Transverse colon (tissue), 4 donors: ENCODE measurements at regions not wholly inside any gene's neighbourhood (a gene's known extent, or its start where the extent isn't known, plus 50 kb on each side); places are given as distances from the start of the nearest gene placed in this dataset.

Experiments
- DNase-seq: peaks from one replicate; pipeline ENCODE4 v3.0.0-alpha.2; 2019
- H3K27ac ChIP-seq, 4 donors: fragments of 200-600 bp; sonication (generic); 2 replicates each; pipeline ENCODE4 v1.5.1; 2016 to 2018; ENCODE audit warnings: inconsistent platforms in 4 of 4
- H3K27me3 ChIP-seq: fragments of 200-600 bp; sonication (generic); 2 replicates; pipeline ENCODE4 v1.5.1; 2017; ENCODE audit warnings: inconsistent platforms
- H3K36me3 ChIP-seq, 4 donors: fragments of 200-600 bp; sonication (generic); 2 replicates each; pipeline ENCODE4 v1.5.1; 2017 to 2019; ENCODE audit warnings: inconsistent platforms in 4 of 4
- H3K4me1 ChIP-seq, 4 donors: fragments of 200-600 bp; sonication (generic); 2 replicates each; pipeline ENCODE4 v1.5.1; 2017 to 2020; ENCODE audit warnings: inconsistent platforms in 4 of 4
- H3K4me3 ChIP-seq, 4 donors: fragments of 200-600 bp; sonication (generic); 1 replicate in 1 of 4; 2 replicates in 3 of 4; pipeline versions ENCODE4 v1.5.1 to v1.6.1; 2017 to 2019; ENCODE audit warnings: inconsistent platforms in 4 of 4
- H3K9me3 ChIP-seq, 2 donors: fragments of 200-600 bp; sonication (generic); 2 replicates each; pipeline ENCODE4 v1.5.1; 2017 to 2019; ENCODE audit warnings: inconsistent platforms in 2 of 2
- CTCF ChIP-seq, 5 experiments: fragments of 200-600 bp in 3 of 5; fragments of 450-650 bp in 2 of 5; sonication (generic) in 3 of 5; IDR thresholded peaks; 1 replicate in 2 of 5; 2 replicates in 3 of 5; pipeline ENCODE4 v1.5.1; 2016 to 2017; ENCODE audit warnings: antibody characterized with exemption in 5 of 5, inconsistent platforms in 3 of 5, mild to moderate bottlenecking in 2 of 5, moderate library complexity in 1 of 5
- EP300 ChIP-seq: sonication (generic); formaldehyde crosslinking; IDR thresholded peaks from one replicate; pipeline ENCODE4 v1.6.1; 2017; ENCODE audit warnings: antibody characterized with exemption, low read depth
- POLR2A ChIP-seq: fragments of 450-650 bp; IDR thresholded peaks from one replicate; pipeline ENCODE4 v1.6.1; 2016; ENCODE audit warnings: antibody characterized with exemption, mild to moderate bottlenecking, moderate library complexity
- POLR2AphosphoS5 ChIP-seq, 3 donors: sonication (generic); formaldehyde crosslinking; IDR thresholded peaks; one replicate each; pipeline ENCODE4 v1.6.1; 2016; ENCODE audit warnings: antibody characterized with exemption in 3 of 3
- WGBS, 2 donors: methylation state at CpG; one replicate each; pipeline ENCODE4 v1.1.5; 2018; ENCODE audit warnings: low coverage in 1 of 2; 5-methylcytosine and 5-hydroxymethylcytosine counted together
- in situ Hi-C, 4 donors: fragments of 200-750 bp; cut with MboI; loops; one replicate each; pipeline versions ENCODE4 v1.15.0 to v1.15.1; 2017; ENCODE audit warnings: low sequenced_read_pairs in 3 of 4, low pct_ligation_motif_present in 1 of 4, low pct_unique_long_range_greater_than_20kb in 1 of 4
- intact Hi-C: fragments of 100-400 bp; cut with DNase I; formaldehyde crosslinking; loops from one replicate; pipeline ENCODE4 v1.15.1; 2023; ENCODE audit warnings: low total_unique reads

DNA sequence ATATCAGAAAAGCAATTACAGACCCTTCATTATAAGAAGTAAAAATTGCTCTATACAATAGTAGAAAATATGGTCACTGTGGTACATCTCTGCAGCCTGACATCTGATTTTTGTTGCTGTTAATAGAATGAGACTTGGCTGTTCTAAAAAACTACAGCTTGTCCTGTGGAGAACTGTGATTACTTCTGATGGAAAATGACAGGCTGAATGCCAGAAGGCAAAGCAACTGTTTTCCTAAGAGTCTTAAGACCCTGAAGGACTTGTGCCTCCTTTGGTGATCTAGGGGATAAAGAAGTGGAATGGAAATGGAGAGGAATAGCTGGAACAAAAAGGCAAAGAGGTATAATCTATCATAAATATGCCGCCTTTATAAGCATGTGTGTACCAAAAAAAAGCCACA, 314.8 kb downstream of the BCHE start:
- DNase-seq = no peak
- H3K27me3 ChIP-seq = no peaks in the 10 kb centered on the region
- H3K4me1 ChIP-seq = no peaks in the 10 kb centered on the region
- H3K27ac ChIP-seq = no peak overlapping the region
- intact Hi-C loops (loop anchor here (5.0 kb wide), 1 partner anchor 805 kb away; no protein-coding TSS in a partner anchor), in situ Hi-C loops (no loop called here)
- H3K4me3 ChIP-seq = no peak overlapping the region
- H3K36me3 ChIP-seq = no peaks in the 10 kb centered on the region
- TF ChIP-seq POLR2AphosphoS5 (IDR thresholded peaks at IDR 0.05) (no peak), CTCF (IDR thresholded peaks at IDR 0.05) (no peak), EP300 (no peak), POLR2A (no peak)
- WGBS, 2 donors = 89 to 92% methylated on average over 1 of the region's 1 CpG
- no peaks in the 10 kb centered on the region for H3K9me3 ChIP-seq

- no peak for DNase-seq
Observed at GRCh38 chr3:165521131-165521871, 315.9 kb downstream of the BCHE start.

GRCh38 chr3:165519687-165520086, 317.5 kb downstream of the BCHE start:
- no peaks in the 10 kb centered on the region for H3K9me3 ChIP-seq
- no peak for DNase-seq
- H3K27me3 ChIP-seq = no peaks in the 10 kb centered on the region

More at GRCh38 chr3:165521131-165521871, 315.9 kb downstream of the BCHE start:
- intact Hi-C loops = loop anchor here (5.0 kb wide), 1 partner anchor 806 kb away; no protein-coding TSS in a partner anchor
- Histone ChIP-seq H3K27ac (no peak overlapping the region), H3K4me3 (no peak overlapping the region), H3K9me3 (no peaks in the 10 kb centered on the region), H3K27me3 (no peaks in the 10 kb centered on the region), H3K36me3 (no peaks in the 10 kb centered on the region), H3K4me1 (no peaks in the 10 kb centered on the region)
- TF ChIP-seq CTCF (IDR thresholded peaks at IDR 0.05) (no peak), POLR2A (no peak), POLR2AphosphoS5 (IDR thresholded peaks at IDR 0.05) (no peak), EP300 (no peak)
- WGBS, 2 donors = 78 to 92% methylated on average over 2 of the region's 2 CpGs
- in situ Hi-C loops = no loop called here

GRCh38 chr3:165518346-165518745, 318.9 kb downstream of the BCHE start:
- no peaks in the 10 kb centered on the region for H3K27me3 ChIP-seq
- no peaks in the 10 kb centered on the region for H3K36me3 ChIP-seq
- H3K27ac ChIP-seq = no peak overlapping the region
- WGBS, 2 donors = 57 to 58% methylated on average over 2 of the region's 2 CpGs
- intact Hi-C loops (no loop called here), in situ Hi-C loops (no loop called here)
- H3K4me3 ChIP-seq = no peak overlapping the region
- no peak for TF ChIP-seq CTCF (IDR thresholded peaks at IDR 0.05)
- TF ChIP-seq POLR2AphosphoS5 (IDR thresholded peaks at IDR 0.05) = no peak
- no peak for TF ChIP-seq EP300
- TF ChIP-seq POLR2A = no peak
- H3K9me3 ChIP-seq = no peaks in the 10 kb centered on the region
- DNase-seq = no peak
- peaks cover 0 to 5% (median 2%) of the 10 kb centered on the region in 4 donors for H3K4me1 ChIP-seq

More at GRCh38 chr3:165519687-165520086, 317.5 kb downstream of the BCHE start:
- H3K4me1 ChIP-seq = peaks cover 0 to 3% (median 0%) of the 10 kb centered on the region in 4 donors
- H3K36me3 ChIP-seq = no peaks in the 10 kb centered on the region
- H3K27ac ChIP-seq = no peak overlapping the region
- H3K4me3 ChIP-seq = no peak overlapping the region
- 88% methylated on average over 4 of the region's 4 CpGs for WGBS, 2 donors
- intact Hi-C loops (loop anchor here (5.0 kb wide), 1 partner anchor 808 kb away; no protein-coding TSS in a partner anchor), in situ Hi-C loops (no loop called here)
- TF ChIP-seq EP300 = no peak
- TF ChIP-seq POLR2A = no peak
- no peak for TF ChIP-seq CTCF (IDR thresholded peaks at IDR 0.05)
- TF ChIP-seq POLR2AphosphoS5 (IDR thresholded peaks at IDR 0.05) = no peak
